GM18951 (cell line): ENCODE measurements at regions not wholly inside any gene's neighbourhood (a gene's known extent, or its start where the extent isn't known, plus 50 kb on each side); places are given as distances from the start of the nearest gene placed in this dataset.
"Not testable (repeated sequence)": the region's sequence is repeated elsewhere in the genome, so short reads cannot be mapped to it uniquely, and the experiment has no call there.

Experiments used
- POLR2A ChIP-seq: IDR thresholded peaks from 4 replicates; pipeline ENCODE4 v1.6.1; 2011; ENCODE audit warnings: mild to moderate bottlenecking; ENCODE audit not compliant: insufficient read length, insufficient read depth; ENCODE audit errors: extremely low read depth
- in situ Hi-C: fragments of 300-500 bp; cut with MboI; formaldehyde crosslinking; loops from one replicate; pipeline ENCODE4 v1.12.0; 2022; ENCODE audit warnings: low sequenced_read_pairs, mixed read lengths, inconsistent platforms; ENCODE audit not compliant: unreplicated experiment

DNA sequence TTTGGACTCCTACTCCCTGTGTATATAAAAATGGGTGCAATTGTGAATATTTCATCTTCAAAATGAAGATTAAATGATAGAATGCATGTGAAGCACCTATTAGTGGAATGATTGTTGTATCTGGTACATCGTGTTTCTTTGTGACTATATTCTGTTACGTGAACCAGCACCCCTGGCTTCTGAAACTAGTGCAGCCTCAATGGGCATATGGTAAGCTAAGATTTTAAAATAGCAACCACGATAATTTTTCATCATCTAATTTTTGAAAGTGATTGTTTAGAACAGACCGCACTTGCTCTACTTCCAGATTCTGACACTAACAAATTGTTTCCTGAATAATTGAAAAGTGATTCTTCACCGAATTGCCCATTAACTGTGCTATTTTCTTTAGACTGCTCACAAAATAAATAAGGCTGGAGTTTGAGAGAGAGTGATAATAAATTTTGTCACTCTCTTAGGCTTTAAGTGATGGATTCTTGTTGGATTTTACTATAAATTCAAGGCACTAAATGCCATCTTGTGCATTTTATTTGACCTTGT lies 806.1 kb upstream of the LRATD1 start:
- TF ChIP-seq POLR2A: no peak
- in situ Hi-C loops: no loop called here

DNA sequence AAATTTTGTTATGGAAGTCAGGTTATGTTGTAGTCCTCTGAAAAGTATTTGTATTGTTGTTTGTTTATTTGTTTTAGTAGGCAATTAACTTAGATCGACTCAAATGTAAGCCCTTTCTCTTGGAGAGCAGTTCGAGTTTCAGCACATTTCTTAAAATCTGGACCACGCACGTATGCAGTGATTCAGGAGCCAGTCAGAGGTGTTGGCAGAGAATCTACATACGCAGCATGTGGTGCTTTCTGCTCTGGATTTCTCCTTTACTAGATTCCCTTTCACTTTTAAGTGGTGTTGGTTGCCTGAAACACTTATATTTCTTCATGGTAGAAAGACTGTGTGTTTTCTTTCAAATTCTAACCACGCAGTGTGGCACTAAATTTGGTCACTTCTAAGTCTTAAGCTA lies 773.9 kb upstream of the LRATD1 start:
- in situ Hi-C loops: no loop called here
- TF ChIP-seq POLR2A: no peak

DNA sequence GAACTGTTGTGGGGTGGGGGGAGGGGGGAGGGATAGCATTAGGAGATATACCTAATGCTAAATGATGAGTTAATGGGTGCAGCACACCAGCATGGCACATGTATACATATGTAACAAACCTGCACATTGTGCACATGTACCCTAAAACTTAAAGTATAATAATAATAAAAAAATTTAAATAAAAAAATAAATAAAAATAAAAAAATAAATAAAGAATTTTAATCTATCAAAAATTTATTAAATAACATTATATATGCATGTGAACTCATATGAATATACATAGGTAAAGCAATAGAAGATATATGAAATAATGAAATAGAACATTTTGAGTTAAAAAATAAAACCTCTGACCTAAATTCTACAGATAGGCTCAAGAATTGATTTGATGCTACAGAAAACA lies 764.2 kb upstream of the LRATD1 start:
- in situ Hi-C loops: not testable (repeated sequence)

DNA sequence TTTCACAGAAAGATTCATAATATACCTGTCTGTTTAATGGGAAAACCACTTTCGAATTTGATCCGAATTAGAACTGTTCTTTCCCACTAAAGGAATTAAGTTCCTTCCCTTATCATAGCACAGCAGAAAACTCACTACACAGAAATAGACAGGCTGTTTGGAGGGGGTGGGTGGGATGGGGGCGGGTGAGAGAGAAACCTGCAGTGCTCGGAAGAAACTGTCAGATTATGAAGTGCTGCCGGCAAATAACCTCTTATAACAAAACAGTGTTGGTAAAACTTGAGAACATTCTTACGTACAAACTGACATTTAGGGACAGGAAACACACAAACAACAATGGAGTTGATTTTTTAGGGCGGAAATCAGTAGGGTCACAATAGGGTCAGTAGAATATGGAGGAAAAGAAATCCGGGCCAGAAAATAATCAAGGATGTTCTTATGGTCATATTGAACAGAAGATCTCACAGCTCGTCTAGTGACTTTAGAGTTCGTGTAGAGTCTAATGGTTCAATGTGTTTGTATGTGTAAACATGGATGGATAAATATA lies 756.0 kb upstream of the LRATD1 start:
- in situ Hi-C loops: no loop called here
- no peak for TF ChIP-seq POLR2A

DNA sequence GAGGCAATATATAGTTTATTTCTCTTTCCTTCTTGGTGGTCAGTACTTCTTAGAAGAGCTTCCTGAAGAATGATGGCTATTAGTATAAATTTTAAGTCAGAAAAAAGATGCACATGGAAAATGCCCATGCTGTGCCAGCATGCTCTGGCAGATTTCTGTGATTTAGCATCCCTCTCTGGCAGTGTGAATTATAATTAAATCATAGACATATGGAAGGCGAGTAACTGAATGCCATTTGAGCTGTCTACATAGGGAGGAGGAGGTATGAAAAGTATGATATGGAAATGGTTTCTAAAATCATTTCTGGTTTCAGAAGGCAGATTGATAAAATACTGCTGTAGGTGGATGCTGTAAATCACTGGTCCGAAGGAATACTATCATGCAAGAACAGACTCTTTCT lies 754.9 kb upstream of the LRATD1 start:
- in situ Hi-C loops: no loop called here
- no peak for TF ChIP-seq POLR2A

GRCh38 chr2:13884291-13884976 lies 748.1 kb upstream of the LRATD1 start:
- in situ Hi-C loops: no loop called here
- TF ChIP-seq POLR2A: no peak

GRCh38 chr2:13901526-13901925 lies 731.0 kb upstream of the LRATD1 start:
- TF ChIP-seq POLR2A: no peak
- in situ Hi-C loops: no loop called here

- in situ Hi-C loops: no loop called here
- TF ChIP-seq POLR2A: no peak
These were observed 726.7 kb upstream of the LRATD1 start for GRCh38 chr2:13905831-13906230.

- TF ChIP-seq POLR2A: no peak
- in situ Hi-C loops: no loop called here
These were observed 716.5 kb upstream of the LRATD1 start for GRCh38 chr2:13916066-13916465.

DNA sequence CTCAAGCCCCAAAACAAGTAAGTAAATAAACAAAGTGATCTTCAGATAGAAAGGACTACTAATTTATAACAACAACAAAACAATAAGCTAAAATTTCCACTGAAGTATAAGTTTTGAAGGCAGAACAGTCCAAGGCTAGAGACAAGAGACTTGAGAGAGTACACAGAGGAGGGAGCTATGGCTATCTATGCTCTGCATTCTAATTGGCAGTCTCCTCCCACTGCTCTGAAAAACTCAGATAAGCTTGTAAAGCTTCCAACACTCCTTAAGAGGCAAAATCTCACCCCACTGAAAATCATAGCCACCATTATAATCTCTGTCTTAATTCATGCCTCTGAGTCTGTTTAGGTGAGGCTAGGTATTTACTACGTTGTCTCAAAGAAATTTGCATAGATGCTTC lies 714.6 kb upstream of the LRATD1 start:
- no peak for TF ChIP-seq POLR2A
- in situ Hi-C loops: no loop called here

DNA sequence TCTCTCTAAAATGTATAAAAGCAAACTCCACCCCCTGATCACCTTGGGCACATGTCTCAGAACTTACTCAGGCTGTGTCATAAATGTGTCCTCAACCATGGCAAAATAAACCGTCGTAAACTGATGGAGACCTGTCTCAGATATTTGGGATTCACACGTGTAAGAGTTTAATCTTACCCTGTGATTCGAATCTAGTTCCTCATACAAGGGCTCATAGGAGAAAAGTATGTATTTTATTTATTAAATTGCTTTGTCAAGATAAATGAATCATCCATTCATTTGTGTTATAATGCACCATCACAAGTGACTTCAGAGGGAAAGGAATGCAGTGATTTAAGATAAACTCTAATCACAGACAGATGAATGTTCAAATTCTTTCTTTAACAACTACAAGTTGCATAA lies 712.5 kb upstream of the LRATD1 start:
- no peak for TF ChIP-seq POLR2A
- in situ Hi-C loops: no loop called here

- in situ Hi-C loops: no loop called here
- no peak for TF ChIP-seq POLR2A
These were observed 711.3 kb upstream of the LRATD1 start for GRCh38 chr2:13921245-13921644.

DNA sequence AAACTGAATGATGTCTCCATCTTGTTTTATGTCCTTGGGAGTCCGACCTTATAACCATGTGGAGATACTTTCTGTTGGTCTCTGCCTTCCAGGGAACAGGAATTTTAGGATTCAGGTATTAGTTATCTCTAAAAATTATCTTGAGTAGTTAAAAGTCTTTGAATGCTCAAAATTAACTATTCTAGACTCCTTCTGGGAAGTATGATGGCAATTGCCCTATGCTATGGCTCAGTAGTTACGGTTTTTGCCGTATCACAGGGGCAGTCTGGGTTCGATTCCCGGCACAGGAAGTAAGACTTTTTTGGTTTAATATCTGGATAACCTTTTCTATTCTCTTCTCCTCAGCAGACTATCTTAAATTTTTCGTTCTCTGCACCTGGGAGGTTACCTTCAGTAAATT lies 708.7 kb upstream of the LRATD1 start:
- TF ChIP-seq POLR2A: no peak

GRCh38 chr2:13942111-13942510 lies 690.4 kb upstream of the LRATD1 start:
- no peak for TF ChIP-seq POLR2A
- in situ Hi-C loops: no loop called here

More for the DNA sequence above, 708.7 kb upstream of the LRATD1 start:
- in situ Hi-C loops: no loop called here

DNA sequence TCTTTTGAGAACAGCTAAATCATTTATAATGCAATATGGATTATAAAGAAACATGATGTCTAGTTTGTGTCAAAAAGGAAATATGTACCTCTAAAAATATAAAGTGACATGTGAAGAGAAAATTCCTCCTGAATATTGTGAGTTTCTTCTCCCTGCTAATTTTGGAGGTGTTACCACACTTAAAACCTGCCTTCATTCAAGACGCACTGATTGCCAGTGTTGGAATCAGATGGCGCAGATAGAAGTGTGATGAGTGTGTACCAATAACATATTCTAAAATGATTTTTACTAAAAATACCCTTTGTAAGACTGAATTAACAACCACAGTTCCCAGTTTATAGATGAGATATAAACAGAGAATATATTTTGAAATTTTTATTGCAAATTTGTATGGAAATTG lies 681.8 kb upstream of the LRATD1 start:
- TF ChIP-seq POLR2A: no peak
- in situ Hi-C loops: no loop called here

DNA sequence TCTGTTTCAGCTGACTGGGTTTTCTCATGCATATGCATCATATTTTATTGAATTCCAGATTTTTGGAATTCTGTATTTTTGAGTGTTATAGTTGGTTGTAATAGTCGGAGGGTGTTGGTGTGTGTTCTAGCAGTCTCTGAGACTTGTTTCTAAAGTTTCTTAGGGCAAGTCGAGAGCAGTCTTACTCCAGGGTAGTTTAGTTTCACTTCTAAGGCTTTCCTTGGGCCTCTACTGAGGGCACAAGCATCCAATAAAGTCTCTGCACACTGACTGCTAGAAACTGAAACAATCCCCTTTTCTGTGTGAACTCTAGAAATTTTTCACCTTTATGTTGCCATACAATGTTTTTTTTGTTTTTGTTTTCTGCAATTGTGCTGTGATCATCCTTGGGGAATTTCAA lies 663.7 kb upstream of the LRATD1 start:
- TF ChIP-seq POLR2A: no peak
- in situ Hi-C loops: no loop called here
